Gastrocnemius medialis (tissue), 4 donors: ENCODE measurements at regions not wholly inside any gene's neighbourhood (a gene's known extent, or its start where the extent isn't known, plus 50 kb on each side); places are given as distances from the start of the nearest gene placed in this dataset.

ENCODE experiments used
- ATAC-seq, 2 donors: fragments of 150-250 bp; one replicate each; pipeline ENCODE4 v1.9.1; 2016
- DNase-seq, 2 donors: peaks; one replicate each; pipeline ENCODE4 v3.0.0-alpha.2; 2019
- H3K27ac ChIP-seq, 4 donors: fragments of 200-600 bp; sonication (generic); 1 replicate in 1 of 4; 2 replicates in 3 of 4; pipeline ENCODE4 v1.5.1; 2016 to 2018; ENCODE audit warnings: mild to moderate bottlenecking in 2 of 4, moderate library complexity in 1 of 4
- H3K27me3 ChIP-seq, 3 donors: fragments of 200-600 bp; sonication (generic) in 2 of 3; 1 replicate in 1 of 3; 2 replicates in 2 of 3; pipeline versions ENCODE4 v1.5.1 to v1.6.0; 2016 to 2019; ENCODE audit warnings: mild to moderate bottlenecking in 1 of 3, moderate library complexity in 1 of 3
- H3K36me3 ChIP-seq, 2 donors: fragments of 200-600 bp; sonication (generic) in 1 of 2; one replicate each; pipeline ENCODE4 v1.5.1; 2017 to 2018
- H3K4me1 ChIP-seq, 2 donors: fragments of 200-600 bp; sonication (generic) in 1 of 2; one replicate each; pipeline ENCODE4 v1.5.1; 2016 to 2017; ENCODE audit warnings: mild to moderate bottlenecking in 2 of 2
- H3K4me3 ChIP-seq, 4 donors: fragments of 200-600 bp; sonication (generic) in 3 of 4; 1 replicate in 1 of 4; 2 replicates in 3 of 4; pipeline ENCODE4 v1.5.1; 2016 to 2019; ENCODE audit warnings: mild to moderate bottlenecking in 2 of 4
- H3K9me3 ChIP-seq, 3 donors: fragments of 200-600 bp; sonication (generic) in 2 of 3; 1 replicate in 1 of 3; 2 replicates in 2 of 3; pipeline ENCODE4 v1.5.1; 2016 to 2019
- POLR2A ChIP-seq, 2 donors: fragments of 450-650 bp; IDR thresholded peaks; one replicate each; pipeline ENCODE4 v1.6.1; 2017; ENCODE audit warnings: antibody characterized with exemption in 2 of 2, mild to moderate bottlenecking in 2 of 2, moderate library complexity in 2 of 2
- in situ Hi-C, 4 donors: fragments of 200-750 bp; cut with MboI; loops; one replicate each; pipeline versions ENCODE4 v1.15.0 to v1.8.0; 2017; ENCODE audit warnings: low sequenced_read_pairs in 4 of 4
- intact Hi-C: fragments of 100-400 bp; cut with DNase I; formaldehyde crosslinking; loops from one replicate; pipeline ENCODE4 v1.15.1; 2023; ENCODE audit warnings: low total_unique reads
- TF ChIP-seq, protein P1 (sequence below), 5 experiments: fragments of 450-650 bp in 3 of 5; fragments of 200-600 bp in 2 of 5; sonication (generic) in 2 of 5; IDR thresholded peaks in 4 of 5; conservative IDR thresholded peaks in 1 of 5; 1 replicate in 4 of 5; 2 replicates in 1 of 5; pipeline ENCODE4 v1.5.1; 2016 to 2019; ENCODE audit warnings: antibody characterized with exemption in 5 of 5, mild to moderate bottlenecking in 3 of 5, moderate library complexity in 3 of 5

DNA sequence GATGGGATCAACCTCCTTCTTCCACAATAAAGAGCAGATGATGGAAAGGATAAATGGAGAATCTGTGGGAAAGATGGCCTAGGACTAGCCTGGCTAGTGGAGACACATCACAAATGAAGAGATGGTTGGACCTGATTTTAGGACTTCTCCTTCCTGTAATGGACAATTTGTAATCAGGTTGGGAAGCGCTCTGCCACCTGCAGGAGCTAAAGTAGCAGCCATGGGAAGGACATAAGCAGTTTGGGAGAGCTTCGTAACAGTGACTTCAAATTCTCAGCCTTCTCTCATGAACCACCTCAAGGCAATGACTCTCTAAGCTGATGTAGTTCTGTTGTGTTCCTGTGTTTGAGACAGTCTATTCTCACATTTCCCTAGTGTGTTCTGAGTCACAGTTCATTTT, 137.9 kb upstream of the BMP2 start:
- intact Hi-C loops (no loop called here), in situ Hi-C loops (no loop called here)
- no peaks in the 10 kb centered on the region for H3K27me3 ChIP-seq
- no peak overlapping the region for H3K4me3 ChIP-seq
- no peaks in the 10 kb centered on the region for H3K9me3 ChIP-seq
- DNase-seq (no peak), ATAC-seq (no peak)
- no peaks in the 10 kb centered on the region for H3K36me3 ChIP-seq
- no peak overlapping the region for H3K27ac ChIP-seq
- no peaks in the 10 kb centered on the region for H3K4me1 ChIP-seq
- TF ChIP-seq, protein P1, sequence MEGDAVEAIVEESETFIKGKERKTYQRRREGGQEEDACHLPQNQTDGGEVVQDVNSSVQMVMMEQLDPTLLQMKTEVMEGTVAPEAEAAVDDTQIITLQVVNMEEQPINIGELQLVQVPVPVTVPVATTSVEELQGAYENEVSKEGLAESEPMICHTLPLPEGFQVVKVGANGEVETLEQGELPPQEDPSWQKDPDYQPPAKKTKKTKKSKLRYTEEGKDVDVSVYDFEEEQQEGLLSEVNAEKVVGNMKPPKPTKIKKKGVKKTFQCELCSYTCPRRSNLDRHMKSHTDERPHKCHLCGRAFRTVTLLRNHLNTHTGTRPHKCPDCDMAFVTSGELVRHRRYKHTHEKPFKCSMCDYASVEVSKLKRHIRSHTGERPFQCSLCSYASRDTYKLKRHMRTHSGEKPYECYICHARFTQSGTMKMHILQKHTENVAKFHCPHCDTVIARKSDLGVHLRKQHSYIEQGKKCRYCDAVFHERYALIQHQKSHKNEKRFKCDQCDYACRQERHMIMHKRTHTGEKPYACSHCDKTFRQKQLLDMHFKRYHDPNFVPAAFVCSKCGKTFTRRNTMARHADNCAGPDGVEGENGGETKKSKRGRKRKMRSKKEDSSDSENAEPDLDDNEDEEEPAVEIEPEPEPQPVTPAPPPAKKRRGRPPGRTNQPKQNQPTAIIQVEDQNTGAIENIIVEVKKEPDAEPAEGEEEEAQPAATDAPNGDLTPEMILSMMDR (IDR thresholded peaks at IDR 0.05 in 4 of 5, conservative IDR thresholded peaks at IDR 0.05 in 1 of 5) = no peak
- TF ChIP-seq POLR2A (IDR thresholded peaks at IDR 0.05) = no peak

DNA sequence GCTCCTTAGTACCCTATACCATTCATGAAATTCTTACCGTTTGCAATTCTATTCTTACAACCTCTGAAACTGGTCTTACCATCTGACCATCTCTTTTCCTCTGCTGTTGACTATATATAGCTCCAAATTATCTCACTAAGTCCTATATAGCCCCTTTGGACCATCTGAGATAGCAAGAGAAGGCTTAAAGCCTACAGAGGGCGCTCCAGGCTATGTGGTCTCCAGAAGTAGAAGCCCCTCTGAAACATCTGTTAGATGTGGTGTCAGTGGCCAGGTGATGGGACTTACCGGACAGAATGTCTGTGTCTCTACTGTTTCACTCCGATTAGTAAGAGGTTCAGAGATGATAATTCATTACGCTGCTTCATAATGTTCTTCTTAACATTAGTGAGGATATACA, 140.7 kb upstream of the BMP2 start:
- Histone ChIP-seq H3K9me3 (no peaks in the 10 kb centered on the region), H3K4me1 (no peaks in the 10 kb centered on the region), H3K4me3 (no peak overlapping the region), H3K27ac (no peak overlapping the region), H3K27me3 (no peaks in the 10 kb centered on the region), H3K36me3 (no peaks in the 10 kb centered on the region)
- in situ Hi-C loops = no loop called here
- ATAC-seq (no peak), DNase-seq (no peak)
- intact Hi-C loops = no loop called here
- TF ChIP-seq, protein P1 (IDR thresholded peaks at IDR 0.05 in 4 of 5, conservative IDR thresholded peaks at IDR 0.05 in 1 of 5) = no peak
- TF ChIP-seq POLR2A (IDR thresholded peaks at IDR 0.05) = no peak

DNA sequence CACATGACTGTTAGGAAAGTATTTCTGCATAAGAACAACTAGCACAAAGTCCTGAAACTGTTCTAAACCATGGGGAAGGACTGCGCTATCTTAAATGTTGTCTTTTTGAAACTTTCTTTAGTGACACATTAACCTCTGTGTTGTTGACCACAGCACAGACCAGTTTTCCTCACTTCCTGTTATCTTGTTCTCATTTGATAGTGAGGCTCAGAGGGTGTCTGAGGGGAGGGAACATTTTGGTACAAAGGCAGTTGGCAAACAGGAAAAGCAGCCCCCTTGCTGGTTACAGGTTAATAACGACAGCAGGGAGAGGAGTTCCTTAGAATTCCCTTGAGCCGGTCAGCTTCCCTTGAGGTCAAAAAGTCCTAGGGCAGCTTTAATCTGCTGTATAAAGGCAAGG, 143.5 kb upstream of the BMP2 start:
- Histone ChIP-seq H3K9me3 (no peaks in the 10 kb centered on the region), H3K4me3 (no peak overlapping the region), H3K27me3 (no peaks in the 10 kb centered on the region), H3K27ac (no peak overlapping the region), H3K4me1 (no peaks in the 10 kb centered on the region), H3K36me3 (no peaks in the 10 kb centered on the region)
- intact Hi-C loops (no loop called here), in situ Hi-C loops (no loop called here)
- TF ChIP-seq POLR2A (IDR thresholded peaks at IDR 0.05) = no peak
- TF ChIP-seq, protein P1 (IDR thresholded peaks at IDR 0.05 in 4 of 5, conservative IDR thresholded peaks at IDR 0.05 in 1 of 5) = no peak
- no peak for DNase-seq
- ATAC-seq = no peak

DNA sequence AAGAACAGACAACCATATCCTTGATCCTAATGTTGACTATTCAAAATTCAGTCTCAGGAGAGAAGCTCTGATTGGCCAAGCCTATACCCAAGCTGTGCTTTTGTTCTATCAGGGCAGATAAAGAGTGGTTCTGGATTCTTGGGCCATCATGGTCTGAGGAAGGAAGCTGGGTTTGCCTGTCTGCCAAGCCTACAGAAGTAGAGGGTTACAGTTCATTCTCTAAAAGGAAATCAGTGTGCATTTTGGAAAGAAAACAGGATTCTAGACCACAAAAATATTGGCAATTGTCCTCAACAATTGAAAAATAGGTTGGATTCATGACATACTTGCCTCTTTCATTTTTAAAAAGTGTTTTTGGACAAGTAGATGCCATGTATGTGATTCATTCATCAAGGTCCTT, 145.4 kb upstream of the BMP2 start:
- H3K4me1 ChIP-seq = no peaks in the 10 kb centered on the region
- TF ChIP-seq, protein P1 (IDR thresholded peaks at IDR 0.05 in 4 of 5, conservative IDR thresholded peaks at IDR 0.05 in 1 of 5) = no peak
- TF ChIP-seq POLR2A (IDR thresholded peaks at IDR 0.05) = no peak
- no peak overlapping the region for H3K4me3 ChIP-seq
- no peak overlapping the region for H3K27ac ChIP-seq
- in situ Hi-C loops = no loop called here
- no peaks in the 10 kb centered on the region for H3K9me3 ChIP-seq
- H3K36me3 ChIP-seq = no peaks in the 10 kb centered on the region
- intact Hi-C loops = no loop called here
- no peak for DNase-seq
- ATAC-seq = no peak
- H3K27me3 ChIP-seq = no peaks in the 10 kb centered on the region

DNA sequence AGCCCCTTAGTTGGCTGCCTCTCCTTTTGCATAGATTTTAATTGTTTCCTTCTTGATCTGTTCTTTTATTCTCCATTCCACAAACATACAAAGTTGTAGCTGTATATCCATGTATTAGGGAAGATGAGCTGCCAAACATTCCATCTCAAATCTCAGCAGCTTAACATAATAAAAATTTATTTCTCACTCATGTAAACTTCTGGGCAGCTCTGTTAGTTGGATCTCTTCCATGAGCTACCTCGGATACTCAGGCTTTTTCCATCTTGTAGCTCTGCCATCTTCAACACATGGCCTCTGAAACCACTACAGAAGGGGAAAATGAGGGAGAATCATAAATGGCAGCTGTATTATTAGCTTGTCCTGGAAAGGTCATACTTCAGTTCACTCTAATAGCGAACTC, 149.4 kb upstream of the BMP2 start:
- H3K27me3 ChIP-seq = no peaks in the 10 kb centered on the region
- TF ChIP-seq, protein P1 (IDR thresholded peaks at IDR 0.05 in 4 of 5, conservative IDR thresholded peaks at IDR 0.05 in 1 of 5) = no peak
- no peak for TF ChIP-seq POLR2A (IDR thresholded peaks at IDR 0.05)
- no peak overlapping the region for H3K4me3 ChIP-seq
- no peaks in the 10 kb centered on the region for H3K9me3 ChIP-seq
- in situ Hi-C loops = no loop called here
- intact Hi-C loops = no loop called here
- DNase-seq (no peak), ATAC-seq (no peak)
- H3K27ac ChIP-seq = no peak overlapping the region
- H3K36me3 ChIP-seq = no peaks in the 10 kb centered on the region
- H3K4me1 ChIP-seq = no peaks in the 10 kb centered on the region
